ENCODE measurements at regions not wholly inside any gene's neighbourhood (a gene's known extent, or its start where the extent isn't known, plus 50 kb on each side); places are given as distances from the start of the nearest gene placed in this dataset.
"Not testable (repeated sequence)": the region's sequence is repeated elsewhere in the genome, so short reads cannot be mapped to it uniquely, and the experiment has no call there.

DNA sequence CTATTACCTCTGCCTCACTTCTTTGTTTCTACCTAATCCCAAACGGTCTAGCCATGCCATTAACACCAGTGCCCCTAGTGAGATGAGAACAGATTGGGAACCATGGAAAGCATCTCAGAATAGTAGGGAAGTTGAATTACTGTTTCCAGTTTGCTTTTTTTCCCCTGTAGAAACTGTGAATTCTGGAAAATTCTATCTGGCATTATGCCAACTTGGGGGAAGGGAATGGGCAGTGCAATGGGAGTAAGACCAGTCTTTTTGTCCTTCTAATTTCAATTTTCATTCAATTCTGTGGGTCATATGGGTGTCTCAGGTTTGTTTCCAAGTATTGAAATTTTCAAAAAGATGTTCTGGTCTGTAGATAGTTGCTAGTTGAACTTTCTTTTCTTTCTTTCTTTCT is 1666.1 kb downstream of the SLITRK1 start:
- Histone ChIP-seq H3K4me3 (ENCODE audit: low read depth, low read length) (no peak overlapping the region), H3K27me3 (ENCODE audit: control insufficient read depth, insufficient read depth, low read length) (no peaks in the 10 kb centered on the region), H3K36me3 (ENCODE audit: control insufficient read depth, insufficient read depth, low read length) (no peaks in the 10 kb centered on the region), H3K4me1 (ENCODE audit: control insufficient read depth, insufficient read depth, low read length) (no peaks in the 10 kb centered on the region), H3K9ac (ENCODE audit: low read depth, low read length) (no peak overlapping the region), H3K9me3 (ENCODE audit: control insufficient read depth, insufficient read depth, low read length) (no peaks in the 10 kb centered on the region)

DNA sequence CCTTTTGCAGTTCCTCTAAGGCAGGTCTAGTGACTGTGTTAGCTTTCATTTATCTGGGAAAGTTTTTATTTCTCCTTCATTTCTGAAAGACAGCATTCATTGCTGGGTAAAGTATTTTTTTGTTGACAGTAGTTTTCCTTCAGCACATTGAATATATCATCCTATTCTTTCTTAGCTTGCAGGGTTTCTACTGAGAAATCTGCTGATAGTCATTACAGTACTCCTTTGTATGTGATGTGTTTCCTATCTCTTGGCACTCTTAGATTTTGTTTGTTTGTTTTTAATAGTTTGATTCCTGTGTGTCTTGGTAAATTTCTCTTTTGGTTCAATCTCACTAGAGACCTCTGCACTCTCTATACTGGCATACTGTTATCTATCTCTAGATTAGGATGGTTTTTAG is 1667.9 kb downstream of the SLITRK1 start:
- Histone ChIP-seq H3K9me3 (ENCODE audit: control insufficient read depth, insufficient read depth, low read length) (no peaks in the 10 kb centered on the region), H3K27me3 (ENCODE audit: control insufficient read depth, insufficient read depth, low read length) (no peaks in the 10 kb centered on the region), H3K4me3 (ENCODE audit: low read depth, low read length) (no peak overlapping the region), H3K9ac (ENCODE audit: low read depth, low read length) (no peak overlapping the region), H3K36me3 (ENCODE audit: control insufficient read depth, insufficient read depth, low read length) (no peaks in the 10 kb centered on the region), H3K4me1 (ENCODE audit: control insufficient read depth, insufficient read depth, low read length) (no peaks in the 10 kb centered on the region)

DNA sequence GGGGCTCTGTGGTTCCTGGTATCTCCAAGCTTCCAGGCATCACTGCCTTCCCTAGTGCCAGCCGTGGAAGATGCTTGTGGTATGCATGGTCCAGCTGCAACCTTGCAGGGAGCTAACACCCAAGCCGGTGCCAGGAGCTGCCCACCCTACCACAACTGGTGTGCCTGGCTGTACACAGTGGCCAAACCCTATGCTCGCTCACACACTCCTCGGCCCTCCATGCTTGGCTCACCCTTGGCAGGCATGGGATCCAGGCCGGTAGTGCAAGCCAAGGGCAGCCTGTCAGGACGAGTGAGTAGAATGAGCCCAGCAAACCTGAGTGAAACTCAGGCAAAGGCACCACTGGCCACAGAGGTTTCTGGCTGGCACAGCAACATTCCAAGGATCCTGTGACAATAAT is 1676.0 kb downstream of the SLITRK1 start:
- Histone ChIP-seq H3K9me3 (ENCODE audit: control insufficient read depth, insufficient read depth, low read length) (no peaks in the 10 kb centered on the region), H3K36me3 (ENCODE audit: control insufficient read depth, insufficient read depth, low read length) (no peaks in the 10 kb centered on the region), H3K27me3 (ENCODE audit: control insufficient read depth, insufficient read depth, low read length) (no peaks in the 10 kb centered on the region), H3K4me1 (ENCODE audit: control insufficient read depth, insufficient read depth, low read length) (no peaks in the 10 kb centered on the region), H3K9ac (ENCODE audit: low read depth, low read length) (no peak overlapping the region), H3K4me3 (ENCODE audit: low read depth, low read length) (no peak overlapping the region)

DNA sequence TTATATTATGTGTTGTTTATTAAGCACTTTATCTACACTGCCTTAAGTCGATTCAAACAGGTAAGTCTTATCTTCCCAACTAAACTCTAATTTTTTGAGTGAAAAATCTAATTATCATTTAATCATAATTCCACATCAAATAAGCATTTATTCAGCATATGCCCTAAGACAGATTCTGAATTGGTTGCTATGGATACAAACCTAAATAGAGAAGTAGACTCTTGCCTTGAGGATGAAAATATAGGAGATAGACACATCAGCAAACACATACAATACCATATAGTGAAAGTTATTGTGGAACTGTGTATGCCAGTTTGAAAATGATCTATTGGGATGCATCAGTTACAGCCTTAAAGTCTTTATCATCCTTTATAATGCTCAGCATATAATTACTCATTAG is 1679.9 kb downstream of the SLITRK1 start:
- Histone ChIP-seq H3K9ac (ENCODE audit: low read depth, low read length) (no peak overlapping the region), H3K4me1 (ENCODE audit: control insufficient read depth, insufficient read depth, low read length) (no peaks in the 10 kb centered on the region), H3K9me3 (ENCODE audit: control insufficient read depth, insufficient read depth, low read length) (no peaks in the 10 kb centered on the region), H3K36me3 (ENCODE audit: control insufficient read depth, insufficient read depth, low read length) (no peaks in the 10 kb centered on the region), H3K27me3 (ENCODE audit: control insufficient read depth, insufficient read depth, low read length) (no peaks in the 10 kb centered on the region), H3K4me3 (ENCODE audit: low read depth, low read length) (no peak overlapping the region)

DNA sequence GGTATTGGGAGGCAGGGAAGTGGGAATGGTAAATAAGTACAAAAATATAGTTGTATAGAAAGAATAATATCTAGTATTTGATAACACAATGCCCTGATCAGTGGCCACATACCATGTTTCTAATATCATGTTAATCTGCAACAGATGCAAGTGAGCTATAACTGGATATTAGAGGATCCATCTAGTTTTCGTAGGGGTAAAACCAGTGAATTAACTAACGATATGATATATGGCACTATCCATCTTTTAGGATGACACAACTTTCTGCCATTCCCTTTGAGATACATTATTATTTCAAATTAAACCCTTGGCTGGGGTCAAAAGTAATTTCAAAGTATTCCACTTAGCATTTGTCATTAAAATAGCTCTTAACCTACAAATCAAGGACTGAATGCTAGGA is 1686.2 kb downstream of the SLITRK1 start:
- H3K4me3 ChIP-seq (ENCODE audit: low read depth, low read length) = no peak overlapping the region
- H3K9me3 ChIP-seq (ENCODE audit: control insufficient read depth, insufficient read depth, low read length) = no peaks in the 10 kb centered on the region
- H3K9ac ChIP-seq (ENCODE audit: low read depth, low read length) = no peak overlapping the region
- no peaks in the 10 kb centered on the region for H3K36me3 ChIP-seq (ENCODE audit: control insufficient read depth, insufficient read depth, low read length)
- H3K27me3 ChIP-seq (ENCODE audit: control insufficient read depth, insufficient read depth, low read length) = no peaks in the 10 kb centered on the region
- H3K4me1 ChIP-seq (ENCODE audit: control insufficient read depth, insufficient read depth, low read length) = no peaks in the 10 kb centered on the region

DNA sequence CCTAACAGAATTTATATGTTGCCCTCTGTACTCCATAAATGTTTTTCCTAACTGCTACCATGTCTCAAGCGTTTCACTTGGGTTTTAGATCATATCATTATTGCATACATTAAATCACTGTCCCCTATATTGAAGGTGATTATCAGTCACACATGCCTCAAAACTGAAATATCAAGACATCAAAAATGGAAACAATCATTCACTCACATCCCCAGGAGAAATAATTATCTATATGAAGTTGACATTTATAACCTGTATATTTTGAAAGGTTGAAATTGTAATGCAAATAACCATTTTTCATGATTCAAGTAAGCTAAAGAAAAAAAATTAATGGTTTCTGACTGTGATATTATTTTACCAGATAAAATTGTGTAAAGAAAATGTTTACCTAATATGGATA is 1695.0 kb downstream of the SLITRK1 start:
- Histone ChIP-seq H3K36me3 (ENCODE audit: control insufficient read depth, insufficient read depth, low read length) (no peaks in the 10 kb centered on the region), H3K27me3 (ENCODE audit: control insufficient read depth, insufficient read depth, low read length) (no peaks in the 10 kb centered on the region), H3K9me3 (ENCODE audit: control insufficient read depth, insufficient read depth, low read length) (no peaks in the 10 kb centered on the region), H3K9ac (ENCODE audit: low read depth, low read length) (no peak overlapping the region), H3K4me3 (ENCODE audit: low read depth, low read length) (no peak overlapping the region), H3K4me1 (ENCODE audit: control insufficient read depth, insufficient read depth, low read length) (no peaks in the 10 kb centered on the region)

DNA sequence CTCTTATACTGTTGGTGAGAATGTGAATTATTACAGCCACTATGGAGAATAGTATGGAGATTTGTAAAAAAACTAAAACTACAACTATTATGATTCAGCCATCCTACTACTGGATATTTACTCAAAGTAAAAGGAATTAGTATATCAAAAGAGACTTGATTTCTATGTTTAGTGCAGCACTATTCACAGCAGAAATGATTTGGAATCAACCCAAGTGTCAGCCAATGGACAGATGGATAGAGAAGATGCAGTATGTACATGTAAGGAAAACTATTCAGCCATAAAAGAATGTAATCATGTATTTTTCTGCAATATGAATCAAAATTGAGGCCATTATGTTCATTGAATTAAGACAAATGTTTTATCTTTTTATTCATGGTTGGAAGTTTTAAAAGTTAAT is 1705.5 kb downstream of the SLITRK1 start:
- Histone ChIP-seq H3K9me3 (ENCODE audit: control insufficient read depth, insufficient read depth, low read length) (no peaks in the 10 kb centered on the region), H3K9ac (ENCODE audit: low read depth, low read length) (no peak overlapping the region), H3K4me1 (ENCODE audit: control insufficient read depth, insufficient read depth, low read length) (no peaks in the 10 kb centered on the region), H3K36me3 (ENCODE audit: control insufficient read depth, insufficient read depth, low read length) (no peaks in the 10 kb centered on the region), H3K27me3 (ENCODE audit: control insufficient read depth, insufficient read depth, low read length) (no peaks in the 10 kb centered on the region), H3K4me3 (ENCODE audit: low read depth, low read length) (no peak overlapping the region)

DNA sequence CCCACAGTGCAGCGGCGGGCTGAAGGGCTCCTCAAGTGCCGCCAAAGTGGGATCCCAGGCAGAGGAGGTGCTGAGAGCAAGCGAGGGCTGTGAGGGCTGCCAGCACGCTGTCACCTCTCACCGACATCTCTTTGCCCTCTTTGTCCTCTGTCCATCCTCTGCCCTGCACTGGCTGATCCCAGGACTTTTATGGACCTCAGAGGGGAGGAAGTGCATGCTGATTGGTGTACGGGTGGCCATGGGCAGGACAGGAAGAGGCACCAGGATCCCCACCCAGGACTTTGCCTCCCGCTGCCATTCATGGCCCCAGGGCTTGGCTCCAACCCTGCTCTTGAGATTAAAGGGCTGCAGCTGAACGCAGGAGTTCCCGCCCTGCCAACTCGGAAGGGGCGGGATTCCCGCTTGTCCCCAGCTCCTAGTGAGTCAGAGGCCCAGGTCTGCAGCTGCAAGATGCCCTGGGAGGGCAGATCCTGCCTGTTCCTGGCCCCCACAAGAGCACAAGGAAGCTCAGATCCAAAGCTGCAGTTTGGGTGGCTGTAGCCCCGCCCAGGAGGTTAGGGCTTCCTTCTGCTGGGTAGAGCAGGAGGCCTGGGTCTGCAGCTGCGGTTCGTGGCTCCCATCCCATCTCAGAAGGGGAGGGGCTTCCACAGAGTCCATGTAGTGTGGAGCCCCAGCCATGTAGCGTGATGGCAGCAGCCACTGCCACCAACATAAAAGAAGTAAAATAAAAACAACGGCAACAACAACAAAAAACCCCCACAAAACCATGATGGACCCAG is 1716.7 kb downstream of the SLITRK1 start:
- Histone ChIP-seq H3K9ac (ENCODE audit: low read depth, low read length) (no peak overlapping the region), H3K9me3 (ENCODE audit: control insufficient read depth, insufficient read depth, low read length) (no peaks in the 10 kb centered on the region), H3K4me1 (ENCODE audit: control insufficient read depth, insufficient read depth, low read length) (no peaks in the 10 kb centered on the region), H3K36me3 (ENCODE audit: control insufficient read depth, insufficient read depth, low read length) (no peaks in the 10 kb centered on the region), H3K27me3 (ENCODE audit: control insufficient read depth, insufficient read depth, low read length) (no peaks in the 10 kb centered on the region), H3K4me3 (ENCODE audit: low read depth, low read length) (no peak overlapping the region)

DNA sequence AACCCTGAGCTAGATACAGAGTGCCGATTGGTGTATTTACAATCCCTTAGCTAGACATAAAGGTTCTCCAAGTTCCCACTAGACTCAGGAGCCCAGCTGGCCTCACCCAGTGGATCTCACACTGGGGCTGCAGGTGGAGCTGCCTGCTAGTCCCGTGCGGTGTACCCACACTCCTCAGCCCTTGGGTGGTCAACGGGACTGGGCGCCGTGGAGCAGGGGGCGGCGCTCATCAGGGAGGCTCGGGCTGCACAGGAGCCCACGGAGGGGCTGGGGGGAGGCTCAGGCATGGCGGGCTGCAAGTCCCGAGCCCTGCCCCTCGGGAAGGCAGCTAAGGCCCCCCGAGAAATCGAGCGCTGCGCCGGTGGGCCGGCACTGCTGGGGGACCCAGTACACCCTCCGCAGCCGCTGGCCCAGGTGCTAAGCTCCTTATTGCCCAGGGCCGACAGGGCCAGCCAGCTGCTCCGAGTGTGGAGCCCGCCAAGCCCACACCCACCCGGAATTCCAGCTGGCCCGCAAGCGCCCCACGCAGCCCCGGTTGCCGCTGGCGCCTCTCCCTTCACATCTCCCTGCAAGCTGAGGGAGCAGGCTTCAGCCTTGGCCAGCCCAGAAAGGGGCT is 1717.4 kb downstream of the SLITRK1 start:
- H3K27me3 ChIP-seq (ENCODE audit: control insufficient read depth, insufficient read depth, low read length); H3K4me3 ChIP-seq (ENCODE audit: low read depth, low read length); H3K4me1 ChIP-seq (ENCODE audit: control insufficient read depth, insufficient read depth, low read length); H3K9ac ChIP-seq (ENCODE audit: low read depth, low read length); H3K36me3 ChIP-seq (ENCODE audit: control insufficient read depth, insufficient read depth, low read length); H3K9me3 ChIP-seq (ENCODE audit: control insufficient read depth, insufficient read depth, low read length): not testable (repeated sequence)

DNA sequence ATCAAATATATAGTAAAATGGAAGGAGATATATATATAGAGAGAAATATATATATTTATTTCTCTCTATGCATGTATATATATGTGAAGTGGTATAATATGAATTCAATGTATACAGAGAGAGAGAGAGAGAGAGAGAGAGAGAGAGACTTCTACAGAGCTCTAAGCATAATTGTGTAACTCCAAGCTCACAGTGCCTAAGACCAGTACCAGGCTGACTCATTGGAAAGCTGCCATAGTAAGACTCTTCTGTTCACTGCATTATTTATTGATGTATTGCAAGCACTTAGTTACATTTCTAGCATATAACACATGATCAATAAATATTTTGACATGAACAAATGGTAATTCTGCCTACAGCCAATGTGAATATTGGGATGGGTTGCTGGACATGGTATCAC is 1734.7 kb downstream of the SLITRK1 start:
- Histone ChIP-seq H3K9me3 (ENCODE audit: control insufficient read depth, insufficient read depth, low read length) (no peaks in the 10 kb centered on the region), H3K27me3 (ENCODE audit: control insufficient read depth, insufficient read depth, low read length) (no peaks in the 10 kb centered on the region), H3K9ac (ENCODE audit: low read depth, low read length) (no peak overlapping the region)

DNA sequence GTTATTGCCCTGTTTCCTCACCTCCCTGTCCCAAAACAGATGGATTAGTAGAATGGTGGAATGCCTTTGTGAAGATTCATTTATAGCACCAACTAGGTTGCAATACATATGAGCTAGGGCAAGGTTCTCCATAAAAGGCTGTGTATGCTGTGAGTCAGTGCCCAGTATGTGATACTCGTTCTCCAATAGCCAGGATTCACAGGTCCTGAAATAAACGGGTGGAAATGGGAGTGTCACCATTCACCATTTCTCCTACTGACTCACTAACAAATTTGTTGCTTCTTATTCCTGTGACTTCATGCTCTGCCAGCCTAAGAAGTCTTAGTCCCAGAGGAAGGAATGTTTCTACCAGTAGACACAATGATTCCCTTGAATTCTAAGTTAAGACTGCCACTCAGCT is 1745.4 kb downstream of the SLITRK1 start:
- H3K27me3 ChIP-seq (ENCODE audit: control insufficient read depth, insufficient read depth, low read length) = no peaks in the 10 kb centered on the region
- H3K9ac ChIP-seq (ENCODE audit: low read depth, low read length) = no peak overlapping the region
- no peak overlapping the region for H3K4me3 ChIP-seq (ENCODE audit: low read depth, low read length)
- H3K4me1 ChIP-seq (ENCODE audit: control insufficient read depth, insufficient read depth, low read length) = no peaks in the 10 kb centered on the region
- H3K36me3 ChIP-seq (ENCODE audit: control insufficient read depth, insufficient read depth, low read length) = no peaks in the 10 kb centered on the region
- no peaks in the 10 kb centered on the region for H3K9me3 ChIP-seq (ENCODE audit: control insufficient read depth, insufficient read depth, low read length)

More for the DNA sequence above, 1734.7 kb downstream of the SLITRK1 start:
- Histone ChIP-seq H3K4me3 (ENCODE audit: low read depth, low read length) (no peak overlapping the region), H3K36me3 (ENCODE audit: control insufficient read depth, insufficient read depth, low read length) (no peaks in the 10 kb centered on the region), H3K4me1 (ENCODE audit: control insufficient read depth, insufficient read depth, low read length) (no peaks in the 10 kb centered on the region)

DNA sequence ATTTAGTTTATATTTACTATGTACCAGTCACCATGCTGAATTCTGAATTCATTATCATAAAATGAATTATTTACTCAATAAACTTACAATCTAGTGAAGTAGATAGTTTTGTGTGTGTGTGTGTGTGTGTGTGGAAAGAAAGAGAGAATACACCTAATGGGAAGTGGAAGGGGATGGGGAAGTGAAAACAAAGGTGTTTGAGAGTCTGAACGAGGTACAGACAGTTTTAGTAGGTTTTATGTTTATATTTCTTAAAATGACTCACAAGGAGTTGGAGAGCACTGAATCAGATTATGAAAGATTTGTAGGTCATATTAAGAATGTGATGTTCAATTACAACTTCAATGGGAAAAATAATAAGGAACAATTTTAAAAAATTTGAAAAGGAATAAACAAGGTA is 1753.0 kb downstream of the SLITRK1 start:
- Histone ChIP-seq H3K36me3 (ENCODE audit: control insufficient read depth, insufficient read depth, low read length) (no peaks in the 10 kb centered on the region), H3K27me3 (ENCODE audit: control insufficient read depth, insufficient read depth, low read length) (no peaks in the 10 kb centered on the region), H3K4me1 (ENCODE audit: control insufficient read depth, insufficient read depth, low read length) (no peaks in the 10 kb centered on the region), H3K9me3 (ENCODE audit: control insufficient read depth, insufficient read depth, low read length) (no peaks in the 10 kb centered on the region), H3K4me3 (ENCODE audit: low read depth, low read length) (no peak overlapping the region), H3K9ac (ENCODE audit: low read depth, low read length) (no peak overlapping the region)
